ENCODE measurements at regions not wholly inside any gene's neighbourhood (a gene's known extent, or its start where the extent isn't known, plus 50 kb on each side); places are given as distances from the start of the nearest gene placed in this dataset.

- intact Hi-C loops (cut with DNase I), result no loop called here
- no peaks in the 10 kb centered on the region for H3K36me3 ChIP-seq (replicated peaks in 1 of 2; ENCODE audit: insufficient read depth in 1 of 2, low read depth in 2 of 2)
- no peak overlapping the region for H3K27ac ChIP-seq
- H3K4me1 ChIP-seq, result no peaks in the 10 kb centered on the region
- 57 to 64% methylated on average over 4 of the region's 4 CpGs for WGBS, 2 donors
- TF ChIP-seq, protein P1, sequence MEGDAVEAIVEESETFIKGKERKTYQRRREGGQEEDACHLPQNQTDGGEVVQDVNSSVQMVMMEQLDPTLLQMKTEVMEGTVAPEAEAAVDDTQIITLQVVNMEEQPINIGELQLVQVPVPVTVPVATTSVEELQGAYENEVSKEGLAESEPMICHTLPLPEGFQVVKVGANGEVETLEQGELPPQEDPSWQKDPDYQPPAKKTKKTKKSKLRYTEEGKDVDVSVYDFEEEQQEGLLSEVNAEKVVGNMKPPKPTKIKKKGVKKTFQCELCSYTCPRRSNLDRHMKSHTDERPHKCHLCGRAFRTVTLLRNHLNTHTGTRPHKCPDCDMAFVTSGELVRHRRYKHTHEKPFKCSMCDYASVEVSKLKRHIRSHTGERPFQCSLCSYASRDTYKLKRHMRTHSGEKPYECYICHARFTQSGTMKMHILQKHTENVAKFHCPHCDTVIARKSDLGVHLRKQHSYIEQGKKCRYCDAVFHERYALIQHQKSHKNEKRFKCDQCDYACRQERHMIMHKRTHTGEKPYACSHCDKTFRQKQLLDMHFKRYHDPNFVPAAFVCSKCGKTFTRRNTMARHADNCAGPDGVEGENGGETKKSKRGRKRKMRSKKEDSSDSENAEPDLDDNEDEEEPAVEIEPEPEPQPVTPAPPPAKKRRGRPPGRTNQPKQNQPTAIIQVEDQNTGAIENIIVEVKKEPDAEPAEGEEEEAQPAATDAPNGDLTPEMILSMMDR (IDR thresholded peaks at IDR 0.05), result no peak
- TF ChIP-seq POLR2A (IDR thresholded peaks at IDR 0.05), result no peak
- DNase-seq (no peak), ATAC-seq (no peak)
- H3K4me3 ChIP-seq, result no peak overlapping the region
- no peaks in the 10 kb centered on the region for H3K9me3 ChIP-seq
- no peaks in the 10 kb centered on the region for H3K27me3 ChIP-seq
These were observed 144.4 kb downstream of the MREG start for GRCh38 chr2:215868846-215869543.

DNA sequence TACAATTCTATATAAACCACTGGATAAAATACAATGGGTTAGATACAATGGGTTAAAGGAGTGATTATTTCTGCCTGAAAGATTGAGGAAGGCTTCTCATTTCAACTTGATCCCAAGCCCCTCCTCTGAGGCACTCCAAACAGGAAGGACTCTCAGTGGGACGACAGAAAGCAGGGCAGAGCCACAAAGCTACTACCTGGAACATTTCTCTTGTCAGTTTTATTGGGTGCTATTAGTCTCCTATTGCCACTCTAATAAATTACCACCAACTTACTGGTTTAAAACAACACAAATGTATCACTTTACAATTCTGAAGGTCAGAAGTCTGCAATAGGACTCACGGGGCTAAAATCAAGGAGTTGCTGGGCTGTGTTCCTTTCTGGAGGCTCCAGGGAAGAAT lies 146.7 kb downstream of the MREG start:
- WGBS, 2 donors, result 26 to 34% methylated on average over 2 of the region's 2 CpGs
- TF ChIP-seq, protein P1 (IDR thresholded peaks at IDR 0.05), result no peak
- no peak for TF ChIP-seq POLR2A (IDR thresholded peaks at IDR 0.05)
- Histone ChIP-seq H3K27ac (no peak overlapping the region), H3K9me3 (no peaks in the 10 kb centered on the region), H3K4me1 (no peaks in the 10 kb centered on the region), H3K36me3 (replicated peaks in 1 of 2; ENCODE audit: insufficient read depth in 1 of 2, low read depth in 2 of 2) (no peaks in the 10 kb centered on the region), H3K27me3 (no peaks in the 10 kb centered on the region), H3K4me3 (no peak overlapping the region)
- no peak for ATAC-seq
- no peak for DNase-seq
- intact Hi-C loops (cut with DNase I), result no loop called here

GRCh38 chr2:215863687-215864086 lies 149.7 kb downstream of the MREG start:
- no peak for TF ChIP-seq POLR2A (IDR thresholded peaks at IDR 0.05)
- TF ChIP-seq, protein P1 (IDR thresholded peaks at IDR 0.05), result no peak
- Histone ChIP-seq H3K27ac (no peak overlapping the region), H3K36me3 (replicated peaks in 1 of 2; ENCODE audit: insufficient read depth in 1 of 2, low read depth in 2 of 2) (no peaks in the 10 kb centered on the region), H3K9me3 (no peaks in the 10 kb centered on the region), H3K4me3 (no peak overlapping the region), H3K27me3 (no peaks in the 10 kb centered on the region), H3K4me1 (no peaks in the 10 kb centered on the region)
- 21 to 32% methylated on average over 2 of the region's 2 CpGs for WGBS, 2 donors
- intact Hi-C loops (cut with DNase I), result no loop called here
- ATAC-seq (no peak), DNase-seq (no peak)

- Histone ChIP-seq H3K4me1 (no peaks in the 10 kb centered on the region), H3K27me3 (no peaks in the 10 kb centered on the region), H3K4me3 (no peak overlapping the region), H3K27ac (no peak overlapping the region), H3K36me3 (replicated peaks in 1 of 2; ENCODE audit: insufficient read depth in 1 of 2, low read depth in 2 of 2) (no peaks in the 10 kb centered on the region), H3K9me3 (no peaks in the 10 kb centered on the region)
- WGBS, 2 donors, result 72 to 84% methylated on average over 3 of the region's 3 CpGs
- TF ChIP-seq, protein P1 (IDR thresholded peaks at IDR 0.05), result no peak
- TF ChIP-seq POLR2A (IDR thresholded peaks at IDR 0.05), result no peak
- intact Hi-C loops (cut with DNase I), result no loop called here
- ATAC-seq, result no peak
- DNase-seq, result no peak
These were observed 151.0 kb downstream of the MREG start for GRCh38 chr2:215862351-215862771.

Measured in body of pancreas (tissue), 4 donors.